HG03280 (cell line): ENCODE measurements at regions not wholly inside any gene's neighbourhood (a gene's known extent, or its start where the extent isn't known, plus 50 kb on each side); places are given as distances from the start of the nearest gene placed in this dataset.

Experiments
- ATAC-seq: cut with Tn5 transposase; IDR thresholded peaks from one replicate; pipeline ENCODE4 v1.9.1; 2021; ENCODE audit warnings: mild to moderate bottlenecking, moderate library complexity; ENCODE audit not compliant: unreplicated experiment

- ATAC-seq: no peak
Measured at GRCh38 chr2:237170020-237170419, 84.3 kb downstream of the COPS8 start.

GRCh38 chr2:237171396-237171795 lies 85.7 kb downstream of the COPS8 start:
- no peak for ATAC-seq

- no peak for ATAC-seq
Measured at GRCh38 chr2:237171881-237172280, 86.2 kb downstream of the COPS8 start.

- ATAC-seq: no peak
Measured at GRCh38 chr2:237177052-237177451, 91.4 kb downstream of the COPS8 start.

- no peak for ATAC-seq
Measured at GRCh38 chr2:237177986-237178385, 92.3 kb downstream of the COPS8 start.

- no peak for ATAC-seq
Measured at GRCh38 chr2:237178396-237178795, 92.7 kb downstream of the COPS8 start.

GRCh38 chr2:237179161-237179560 lies 93.5 kb downstream of the COPS8 start:
- no peak for ATAC-seq

- no peak for ATAC-seq
Measured at GRCh38 chr2:237180187-237180586, 94.5 kb downstream of the COPS8 start.

- ATAC-seq: no peak
Measured at GRCh38 chr2:237180987-237181386, 95.3 kb downstream of the COPS8 start.

GRCh38 chr2:237181844-237182243 lies 96.2 kb downstream of the COPS8 start:
- ATAC-seq: no peak

GRCh38 chr2:237182422-237183123 lies 96.9 kb downstream of the COPS8 start:
- no peak for ATAC-seq

- ATAC-seq: no peak
Measured at GRCh38 chr2:237184192-237184918, 98.7 kb downstream of the COPS8 start.

- ATAC-seq: no peak
Measured at GRCh38 chr2:237184919-237185552, 99.3 kb downstream of the COPS8 start.

- ATAC-seq: no peak
Measured at GRCh38 chr2:237185553-237185925, 99.8 kb downstream of the COPS8 start.

GRCh38 chr2:237189799-237190198 lies 104.1 kb downstream of the COPS8 start:
- no peak for ATAC-seq

GRCh38 chr2:237190966-237191713 lies 105.5 kb downstream of the COPS8 start:
- no peak for ATAC-seq

- ATAC-seq: no peak
Measured at GRCh38 chr2:237191714-237192081, 106.0 kb downstream of the COPS8 start.

- ATAC-seq: no peak
Measured at GRCh38 chr2:237192881-237193280, 107.2 kb downstream of the COPS8 start.

- no peak for ATAC-seq
Measured at GRCh38 chr2:237193436-237193835, 107.7 kb downstream of the COPS8 start.

- ATAC-seq: no peak
Measured at GRCh38 chr2:237194081-237194480, 108.4 kb downstream of the COPS8 start.

GRCh38 chr2:237194906-237195305 lies 109.2 kb downstream of the COPS8 start:
- no peak for ATAC-seq
